ENCODE measurements at regions not wholly inside any gene's neighbourhood (a gene's known extent, or its start where the extent isn't known, plus 50 kb on each side); places are given as distances from the start of the nearest gene placed in this dataset.

DNA sequence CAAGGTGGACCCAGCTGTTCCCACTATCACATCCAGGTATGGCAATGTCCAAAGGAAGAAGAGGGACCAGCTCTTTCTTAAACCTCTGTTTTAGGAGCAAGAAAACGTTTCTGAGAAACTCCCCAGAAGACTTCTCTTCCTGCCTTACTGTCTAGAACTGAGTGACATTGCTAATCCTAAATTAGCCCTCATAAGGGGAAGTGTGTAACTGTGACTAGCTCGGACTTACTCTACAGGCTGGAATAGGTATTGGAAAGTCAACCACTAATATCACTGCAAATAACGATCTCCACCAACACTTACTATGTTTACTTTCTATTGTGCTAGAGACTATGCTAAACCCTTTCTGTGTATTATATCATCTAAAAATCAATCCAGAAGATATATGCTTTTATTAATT is 49.9 kb upstream of the RELN start:
- TF ChIP-seq, protein P1, sequence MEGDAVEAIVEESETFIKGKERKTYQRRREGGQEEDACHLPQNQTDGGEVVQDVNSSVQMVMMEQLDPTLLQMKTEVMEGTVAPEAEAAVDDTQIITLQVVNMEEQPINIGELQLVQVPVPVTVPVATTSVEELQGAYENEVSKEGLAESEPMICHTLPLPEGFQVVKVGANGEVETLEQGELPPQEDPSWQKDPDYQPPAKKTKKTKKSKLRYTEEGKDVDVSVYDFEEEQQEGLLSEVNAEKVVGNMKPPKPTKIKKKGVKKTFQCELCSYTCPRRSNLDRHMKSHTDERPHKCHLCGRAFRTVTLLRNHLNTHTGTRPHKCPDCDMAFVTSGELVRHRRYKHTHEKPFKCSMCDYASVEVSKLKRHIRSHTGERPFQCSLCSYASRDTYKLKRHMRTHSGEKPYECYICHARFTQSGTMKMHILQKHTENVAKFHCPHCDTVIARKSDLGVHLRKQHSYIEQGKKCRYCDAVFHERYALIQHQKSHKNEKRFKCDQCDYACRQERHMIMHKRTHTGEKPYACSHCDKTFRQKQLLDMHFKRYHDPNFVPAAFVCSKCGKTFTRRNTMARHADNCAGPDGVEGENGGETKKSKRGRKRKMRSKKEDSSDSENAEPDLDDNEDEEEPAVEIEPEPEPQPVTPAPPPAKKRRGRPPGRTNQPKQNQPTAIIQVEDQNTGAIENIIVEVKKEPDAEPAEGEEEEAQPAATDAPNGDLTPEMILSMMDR (IDR thresholded peaks at IDR 0.05) = no peak
- no peak for TF ChIP-seq POLR2A (IDR thresholded peaks at IDR 0.05)
